ENCODE measurements at regions not wholly inside any gene's neighbourhood (a gene's known extent, or its start where the extent isn't known, plus 50 kb on each side); places are given as distances from the start of the nearest gene placed in this dataset.

DNA sequence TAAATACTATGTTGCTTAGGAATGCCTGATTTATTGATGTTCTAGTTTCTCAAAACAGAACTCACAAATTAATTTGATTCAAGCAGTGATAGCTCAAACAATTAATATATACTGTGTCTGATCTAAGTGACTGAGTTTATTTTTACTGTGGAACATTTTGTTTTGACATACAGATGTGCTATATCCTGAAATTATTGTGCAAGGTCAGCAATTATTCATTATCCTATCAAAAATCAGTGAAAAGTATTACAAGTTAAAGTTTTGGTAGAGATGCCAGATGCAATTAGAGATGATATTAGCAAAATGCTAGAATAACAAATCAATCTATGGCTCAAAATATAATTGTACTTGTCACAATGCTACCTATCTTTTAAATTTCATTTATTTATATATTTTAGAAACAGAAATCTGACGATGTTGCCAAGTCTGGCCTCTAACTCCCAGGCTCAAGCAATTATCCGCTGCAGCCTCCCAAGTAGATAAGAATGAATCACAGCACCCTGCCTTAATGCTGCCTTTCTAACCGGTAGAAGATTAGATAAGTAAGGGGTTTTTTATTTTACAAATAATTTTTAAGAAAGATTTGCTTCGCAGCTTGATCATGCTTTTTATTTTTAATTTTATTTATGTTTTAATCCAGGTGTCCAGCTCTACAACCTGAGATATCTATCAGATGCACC lies 825.5 kb upstream of the NDST4 start:
- TF ChIP-seq POLR2A (IDR thresholded peaks at IDR 0.05; ENCODE audit: low read depth, low read length) = no peak
- TF ChIP-seq POLR2AphosphoS5 (IDR thresholded peaks at IDR 0.05; ENCODE audit: low read depth, low read length) = no peak
- no peak for TF ChIP-seq TAF1 (IDR thresholded peaks at IDR 0.05; ENCODE audit: low read depth, low read length)

Measured in GM12891 (cell line).